Pons (tissue), 1 donor: ENCODE measurements at regions not wholly inside any gene's neighbourhood (a gene's known extent, or its start where the extent isn't known, plus 50 kb on each side); places are given as distances from the start of the nearest gene placed in this dataset.
"Not testable (repeated sequence)": the region's sequence is repeated elsewhere in the genome, so short reads cannot be mapped to it uniquely, and the experiment has no call there.

Experiments used
- DNase-seq: peaks from one replicate; pipeline ENCODE4 v3.0.0-alpha.2; 2016; ENCODE audit warnings: low spot score

DNA sequence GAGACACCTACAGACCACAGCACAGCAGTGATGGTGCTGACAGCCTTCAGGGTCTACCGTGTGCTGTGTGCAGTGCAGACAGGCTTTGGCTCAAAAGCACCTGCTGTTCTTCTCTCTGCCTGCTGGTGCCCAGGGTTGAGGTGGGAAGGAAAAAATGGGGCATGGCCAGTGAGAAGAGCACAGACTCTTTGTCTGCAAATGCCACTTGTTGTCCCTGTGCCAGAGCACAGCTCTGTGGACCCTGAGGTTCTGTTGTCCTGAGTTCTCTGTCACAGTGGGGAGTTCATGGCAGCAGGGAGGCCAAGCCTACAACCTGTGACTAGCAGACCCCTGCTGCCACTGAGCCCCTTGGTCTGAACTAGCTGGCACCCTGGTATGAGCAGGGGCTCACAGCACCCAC lies 376.7 kb downstream of the GLRX3 start:
- DNase-seq, result no peak

DNA sequence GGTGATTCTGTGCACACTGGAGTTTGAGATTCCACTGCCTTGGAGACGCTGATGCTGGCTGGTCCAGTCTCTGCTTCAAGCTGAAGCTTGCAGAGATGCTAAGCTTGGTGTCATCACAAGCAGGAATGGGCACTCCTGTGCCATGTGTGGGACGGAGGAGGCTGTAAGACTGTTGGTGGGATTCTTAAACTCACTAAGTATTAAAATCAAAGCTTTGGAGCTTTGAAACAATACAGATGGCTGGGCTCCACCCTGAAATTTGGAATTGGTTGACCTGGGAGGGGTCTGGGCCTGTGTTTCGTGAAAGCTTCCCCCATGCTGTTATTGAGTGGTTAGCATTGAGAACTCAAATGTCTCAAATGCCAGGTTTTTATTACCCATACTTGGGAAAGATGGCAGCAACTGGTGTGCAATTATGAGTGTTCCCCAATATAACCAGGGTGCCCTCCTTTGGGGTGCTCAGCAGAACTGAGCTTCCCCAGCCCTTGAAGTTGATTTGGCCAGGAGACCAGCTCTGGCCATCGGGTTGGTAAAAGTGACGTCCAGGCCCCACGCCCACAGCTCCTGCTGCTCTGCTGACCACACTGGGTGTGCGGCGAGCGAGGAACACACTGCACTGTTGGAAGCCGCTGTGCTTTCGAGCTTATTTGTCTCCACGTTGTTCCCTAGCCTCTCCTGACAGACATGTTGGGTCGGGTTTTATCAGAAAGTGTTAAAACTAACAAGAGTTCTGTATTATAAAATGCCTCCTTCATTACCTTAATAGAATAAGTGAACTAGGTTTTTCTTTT lies 377.7 kb downstream of the GLRX3 start:
- no peak for DNase-seq

DNA sequence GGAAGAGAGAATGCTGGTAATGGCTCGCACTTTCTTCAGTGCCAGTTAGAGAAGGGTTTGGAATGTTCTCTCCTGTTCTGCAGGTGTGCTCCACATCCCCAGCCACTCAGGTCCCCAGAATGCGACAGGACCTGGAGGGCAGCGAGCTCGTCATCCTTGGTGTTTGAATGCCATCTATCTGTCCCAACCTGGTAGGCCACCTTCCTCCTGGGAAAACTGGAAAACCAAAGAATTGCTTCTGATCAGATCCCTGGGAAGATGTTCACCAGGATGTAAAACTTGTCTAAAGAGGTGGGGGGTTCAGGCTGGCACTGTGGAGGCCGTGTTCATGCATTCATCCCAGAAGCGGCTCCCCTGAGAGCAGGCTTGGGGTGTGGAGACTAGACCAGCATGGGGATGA lies 379.5 kb downstream of the GLRX3 start:
- no peak for DNase-seq

DNA sequence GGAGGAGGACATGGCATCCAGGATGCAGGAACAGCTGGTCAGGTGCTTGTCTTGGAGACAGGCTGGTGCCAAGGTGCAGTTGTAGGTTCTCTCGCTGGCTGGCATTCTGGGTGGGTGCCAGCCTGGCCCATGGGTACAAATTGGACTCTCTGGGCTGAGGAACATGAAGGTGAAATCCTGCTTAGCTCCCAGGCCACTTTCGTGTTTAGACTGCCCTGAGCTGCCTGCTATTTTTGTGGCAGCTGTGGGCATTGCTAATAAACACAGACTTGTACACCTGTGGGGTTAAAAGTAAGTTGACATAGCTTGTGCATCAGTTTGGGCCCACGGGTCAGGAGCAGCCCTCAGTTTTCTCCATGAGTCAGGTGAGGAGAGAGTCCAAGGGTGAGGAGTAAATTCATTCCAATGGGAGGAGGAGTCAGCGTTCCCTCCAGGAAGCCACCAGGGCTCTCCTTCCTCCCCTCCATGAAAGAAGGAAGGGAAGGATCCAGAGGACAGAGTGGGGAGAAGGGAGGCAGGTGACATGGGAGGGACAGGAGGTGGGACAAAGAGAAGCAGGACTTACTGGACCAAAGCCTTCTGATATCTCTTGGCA lies 380.0 kb downstream of the GLRX3 start:
- no peak for DNase-seq

DNA sequence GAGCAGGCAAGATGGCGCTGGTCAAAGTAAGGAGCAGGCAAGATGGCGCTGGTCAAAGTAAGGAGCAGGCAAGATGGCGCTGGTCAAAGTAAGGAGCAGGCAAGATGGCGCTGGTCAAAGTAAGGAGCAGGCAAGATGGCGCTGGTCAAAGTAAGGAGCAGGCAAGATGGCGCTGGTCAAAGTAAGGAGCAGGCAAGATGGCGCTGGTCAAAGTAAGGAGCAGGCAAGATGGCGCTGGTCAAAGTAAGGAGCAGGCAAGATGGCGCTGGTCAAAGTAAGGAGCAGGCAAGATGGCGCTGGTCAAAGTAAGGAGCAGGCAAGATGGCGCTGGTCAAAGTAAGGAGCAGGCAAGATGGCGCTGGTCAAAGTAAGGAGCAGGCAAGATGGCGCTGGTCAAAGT lies 382.7 kb downstream of the GLRX3 start:
- DNase-seq, result not testable (repeated sequence)

DNA sequence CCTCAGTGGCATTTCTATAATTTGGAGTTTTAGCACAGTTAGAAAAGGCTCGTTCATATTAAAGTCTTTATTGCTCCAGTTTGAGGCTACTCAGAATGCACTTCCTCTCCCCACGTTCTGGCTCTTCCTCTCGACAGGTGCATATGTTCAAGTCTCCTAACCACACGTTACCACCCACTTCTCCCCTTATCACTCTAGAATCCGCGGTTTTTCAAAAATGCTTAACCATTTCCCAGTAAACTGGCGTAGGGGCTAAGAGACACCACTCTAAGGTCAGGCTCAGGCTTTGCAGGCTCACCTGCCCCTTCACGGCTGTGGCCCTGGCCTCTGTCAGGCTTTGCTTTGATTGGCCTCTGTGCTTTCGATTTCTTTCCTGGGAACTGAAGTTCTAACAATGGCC lies 383.6 kb downstream of the GLRX3 start:
- DNase-seq, result no peak

DNA sequence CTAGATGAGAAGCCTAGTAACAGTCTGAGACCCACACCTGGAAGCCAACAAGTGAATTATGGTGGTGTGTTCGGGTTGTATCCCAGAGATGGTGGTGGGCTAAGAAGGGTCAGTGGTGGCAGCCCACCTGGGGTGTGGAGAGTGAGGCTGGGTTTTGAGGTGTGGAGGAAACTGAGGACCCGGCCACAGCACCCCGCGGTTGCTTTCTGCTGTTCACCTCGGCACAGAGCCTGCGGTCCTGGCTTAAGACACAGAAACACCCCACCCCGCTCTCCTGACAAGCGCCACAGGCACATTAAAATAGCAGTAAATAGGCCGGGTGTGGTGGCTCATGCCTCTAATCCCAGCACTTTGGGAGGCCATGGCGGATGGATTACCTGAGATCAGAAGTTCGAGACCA lies 395.1 kb downstream of the GLRX3 start:
- DNase-seq, result no peak

DNA sequence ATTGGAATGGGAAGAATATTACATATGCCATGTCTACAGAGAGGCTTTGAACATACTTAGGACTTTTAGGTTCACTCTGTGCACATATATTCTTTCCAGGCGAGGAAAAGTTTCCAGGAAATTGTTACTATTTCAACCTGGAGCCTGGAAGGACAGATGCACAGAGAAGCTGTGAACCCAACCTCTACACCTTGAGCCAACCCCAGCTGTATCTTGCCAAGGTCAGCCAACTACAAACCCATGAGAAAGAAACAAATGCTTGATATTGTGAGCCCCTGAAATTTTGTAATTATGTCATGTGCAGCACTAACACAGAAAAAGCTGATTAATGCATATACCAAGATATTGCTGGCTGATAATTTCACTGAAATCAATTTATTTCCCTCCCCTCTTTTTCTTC lies 404.9 kb downstream of the GLRX3 start:
- no peak for DNase-seq

DNA sequence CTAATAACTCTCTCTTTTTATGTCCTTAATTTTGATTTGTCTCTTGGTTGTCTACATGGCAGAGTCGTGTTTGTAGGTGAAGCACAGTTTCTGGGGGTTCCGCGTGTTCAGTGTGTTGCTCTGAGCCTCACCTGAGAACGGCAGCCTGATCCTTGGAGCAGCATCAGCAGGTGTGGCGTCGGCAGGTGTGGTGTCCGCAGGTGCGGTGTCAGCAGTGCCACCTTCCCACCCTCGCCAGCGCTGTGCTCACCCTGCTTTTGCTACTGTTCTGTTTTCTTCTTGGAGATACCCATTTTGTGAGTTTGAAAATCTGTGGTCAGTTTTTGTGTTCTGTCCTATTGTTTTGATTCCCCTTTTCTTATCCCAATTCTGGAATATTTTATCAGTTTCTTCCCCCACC lies 406.6 kb downstream of the GLRX3 start:
- DNase-seq, result no peak

DNA sequence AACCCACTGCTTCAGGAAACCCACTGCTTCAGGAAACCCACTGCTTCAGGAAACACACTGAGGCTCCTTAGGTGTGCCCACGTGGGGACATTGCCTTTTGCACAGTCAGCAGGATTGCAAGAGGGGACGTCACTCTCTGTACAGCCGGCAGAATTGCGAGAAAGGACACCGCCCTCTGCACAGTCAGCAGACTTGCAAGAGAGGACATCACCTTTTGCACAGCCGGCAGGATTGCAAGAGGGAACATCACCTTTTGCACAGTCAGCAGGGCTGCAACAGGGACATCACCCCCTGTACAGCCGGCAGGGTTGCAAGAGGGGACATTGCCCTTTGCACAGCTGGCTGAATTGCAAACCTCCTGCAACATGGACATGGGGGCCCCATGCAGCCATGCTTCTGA lies 407.6 kb downstream of the GLRX3 start:
- no peak for DNase-seq

DNA sequence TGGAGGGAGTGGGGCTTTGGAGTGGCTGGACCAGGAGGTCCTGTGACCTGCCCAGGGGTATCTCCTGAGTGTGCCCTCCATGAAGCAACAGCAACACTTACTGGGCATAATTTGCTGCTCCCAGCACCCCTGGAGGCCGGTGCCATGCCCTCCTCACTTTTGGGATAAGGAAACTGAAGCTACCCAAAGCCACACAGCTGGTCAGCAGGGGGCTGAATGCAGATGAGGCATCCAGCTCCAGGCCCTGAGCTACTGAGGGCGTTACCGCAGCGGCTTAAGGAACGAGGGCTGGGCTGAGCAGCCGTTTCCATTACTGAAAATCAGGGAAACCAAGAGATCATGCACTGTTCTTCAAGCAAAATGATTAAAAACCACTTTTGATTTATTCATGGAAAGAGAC lies 408.9 kb downstream of the GLRX3 start:
- DNase-seq, result no peak

DNA sequence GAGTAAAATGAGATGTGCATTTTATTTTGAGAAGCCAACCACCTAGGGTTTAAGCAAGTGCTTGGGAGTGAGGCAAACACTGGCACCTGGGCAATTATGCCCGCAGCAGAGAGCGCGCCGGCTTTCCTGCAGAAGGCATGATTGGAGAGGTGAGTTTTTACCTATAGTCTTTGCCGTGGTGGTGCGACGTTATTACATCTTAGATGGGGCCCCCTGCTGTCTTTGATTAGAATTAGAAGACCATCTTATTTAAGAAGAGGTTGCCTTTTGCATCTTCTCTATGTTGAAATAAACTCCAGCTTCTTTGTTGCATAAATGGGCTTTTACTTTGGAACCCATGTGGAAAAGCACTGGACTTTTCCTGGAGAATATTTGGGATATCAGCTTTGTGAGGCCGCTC lies 409.5 kb downstream of the GLRX3 start:
- no peak for DNase-seq

DNA sequence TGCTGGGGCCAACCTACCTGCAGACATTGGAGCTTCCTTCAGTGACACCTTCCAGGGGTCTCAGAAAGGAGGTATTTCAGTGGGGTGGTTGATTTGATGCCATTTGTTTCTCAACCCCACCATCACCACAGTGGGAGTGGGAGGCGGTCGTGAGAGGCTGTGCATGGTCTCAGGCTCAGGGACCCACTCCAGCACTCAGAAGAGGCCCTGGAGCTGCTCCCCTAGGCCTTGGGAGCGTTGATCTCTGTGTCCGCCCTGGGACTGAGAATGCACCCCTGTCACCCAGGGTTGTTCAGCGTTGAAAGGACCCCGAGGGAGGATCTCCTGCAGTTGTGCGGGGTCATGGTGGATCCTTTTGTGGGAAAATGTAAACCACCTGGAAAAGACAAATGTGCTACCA lies 410.6 kb downstream of the GLRX3 start:
- DNase-seq, result no peak

DNA sequence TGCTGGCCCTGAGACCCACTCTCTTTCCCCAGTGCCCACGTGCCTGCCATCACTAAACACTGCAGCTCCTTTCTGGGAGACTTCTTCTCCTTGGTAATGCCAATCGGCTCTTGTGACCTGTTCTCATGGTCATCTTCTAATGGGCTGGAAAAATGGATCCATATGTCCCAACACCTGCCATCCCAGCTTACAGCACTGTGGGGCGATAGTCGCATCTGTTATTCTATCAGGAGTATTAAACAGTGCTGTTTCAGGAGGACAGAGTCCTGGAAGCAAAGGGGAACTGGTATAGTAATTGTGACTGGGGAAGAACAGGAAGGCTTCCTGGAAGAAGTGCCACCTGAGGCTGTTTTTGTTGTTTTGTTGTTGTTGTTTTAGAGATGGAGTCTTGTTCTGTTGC lies 411.2 kb downstream of the GLRX3 start:
- DNase-seq, result no peak

DNA sequence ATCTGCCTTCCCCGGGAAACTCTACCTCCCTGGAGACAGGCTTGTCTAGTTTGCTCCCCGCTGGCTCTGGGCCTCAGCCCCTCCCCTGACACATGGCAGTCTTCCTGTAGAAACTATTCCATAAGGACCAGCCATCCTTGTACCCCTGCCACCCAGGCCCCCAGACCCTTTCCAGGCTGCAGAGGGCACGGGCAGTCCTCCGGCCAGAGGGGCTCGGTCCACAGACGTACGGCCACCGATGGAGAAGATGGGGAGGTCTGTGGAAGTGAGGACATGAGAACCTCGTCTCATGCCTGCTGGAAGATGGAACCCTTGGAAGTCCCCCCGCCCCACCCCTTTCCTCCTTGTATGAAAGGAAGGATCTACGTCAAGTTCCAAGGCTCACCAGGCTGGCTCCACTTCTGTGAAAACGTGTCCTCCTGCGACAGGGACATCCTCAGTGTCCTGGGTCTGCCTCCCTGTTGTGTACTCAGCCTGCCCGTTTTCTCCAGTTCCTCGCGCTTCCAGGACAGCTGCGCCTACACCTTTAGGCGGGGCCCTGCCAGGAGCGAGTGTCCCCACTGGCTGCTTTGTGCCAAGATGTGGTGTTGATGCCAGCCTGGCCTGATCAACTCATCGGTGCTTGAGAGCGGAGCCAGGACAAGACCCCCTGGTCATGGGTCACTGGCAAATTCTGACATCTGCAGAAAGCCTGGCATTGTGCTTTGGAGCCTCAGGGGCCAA lies 414.9 kb downstream of the GLRX3 start:
- no peak for DNase-seq

DNA sequence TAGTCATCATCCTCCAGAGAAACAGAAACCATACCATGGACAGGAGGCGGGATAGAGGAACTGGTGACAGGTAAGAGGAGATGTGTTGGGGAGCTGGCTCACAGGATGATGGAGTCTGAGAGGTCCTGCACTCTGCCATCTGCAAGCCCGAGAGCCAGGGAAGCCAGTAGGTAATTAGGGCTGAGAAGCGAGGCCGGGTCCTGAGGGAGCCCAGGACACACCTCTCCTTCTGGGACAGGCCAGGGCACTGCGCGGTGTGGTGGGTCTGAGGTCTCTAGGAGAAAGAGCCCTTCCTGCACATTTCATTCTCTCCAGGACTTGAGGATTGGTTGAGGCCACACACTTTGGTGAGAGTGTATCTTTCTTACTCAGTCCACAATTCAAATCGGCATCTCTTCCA lies 415.5 kb downstream of the GLRX3 start:
- DNase-seq, result no peak

DNA sequence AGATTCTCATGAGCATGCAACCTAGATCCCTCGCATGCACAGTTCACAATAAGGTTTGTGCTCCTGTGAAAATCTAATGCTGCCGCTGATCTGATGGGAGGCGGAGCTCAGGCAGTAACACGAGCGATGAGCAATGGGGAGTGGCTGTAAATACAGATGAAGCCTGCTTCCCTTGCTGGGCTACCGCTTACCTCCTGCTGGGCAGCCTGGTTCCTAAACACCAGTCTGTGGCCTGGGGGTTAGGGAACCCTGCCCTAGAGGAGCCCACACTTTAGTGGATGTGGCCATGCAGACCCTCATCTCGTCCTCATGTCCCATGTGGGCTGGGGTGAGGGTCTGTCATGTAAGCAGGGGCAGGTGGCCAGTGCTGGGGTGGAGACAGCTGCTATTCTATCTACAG lies 417.6 kb downstream of the GLRX3 start:
- DNase-seq, result no peak

DNA sequence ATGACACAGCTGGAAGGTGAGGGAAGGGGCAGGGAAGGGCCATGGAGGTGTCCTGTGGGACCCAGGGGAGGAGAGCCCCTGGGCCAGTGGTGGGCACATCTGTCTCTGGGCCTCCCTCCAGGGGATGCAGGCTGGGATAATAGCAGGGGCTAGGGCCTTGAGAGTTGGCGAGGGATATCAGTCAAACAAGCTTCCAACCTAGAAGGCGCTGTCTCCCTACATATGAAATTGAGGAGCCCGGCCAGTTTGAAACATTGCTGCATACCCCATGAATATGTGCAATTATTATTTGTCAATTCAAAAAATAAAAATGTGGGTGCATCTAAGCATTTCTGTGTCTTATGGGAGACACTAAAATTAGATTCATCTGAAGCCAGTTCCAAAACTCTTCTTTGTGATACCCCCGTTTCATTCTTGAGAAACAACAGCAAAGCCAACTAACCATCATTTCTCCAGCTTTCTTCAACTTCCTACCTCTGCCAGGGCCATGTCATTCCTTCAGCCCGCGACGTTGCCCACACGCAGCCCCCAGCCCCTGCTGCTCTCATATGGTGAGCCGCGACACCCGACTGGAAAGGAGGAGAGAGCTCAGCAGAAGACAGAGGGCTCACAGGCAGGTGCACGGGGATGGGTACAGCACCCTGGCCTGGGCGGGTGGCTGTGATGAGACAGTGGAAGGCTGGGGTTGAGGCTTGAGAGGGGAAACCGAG lies 418.7 kb downstream of the GLRX3 start:
- no peak for DNase-seq

DNA sequence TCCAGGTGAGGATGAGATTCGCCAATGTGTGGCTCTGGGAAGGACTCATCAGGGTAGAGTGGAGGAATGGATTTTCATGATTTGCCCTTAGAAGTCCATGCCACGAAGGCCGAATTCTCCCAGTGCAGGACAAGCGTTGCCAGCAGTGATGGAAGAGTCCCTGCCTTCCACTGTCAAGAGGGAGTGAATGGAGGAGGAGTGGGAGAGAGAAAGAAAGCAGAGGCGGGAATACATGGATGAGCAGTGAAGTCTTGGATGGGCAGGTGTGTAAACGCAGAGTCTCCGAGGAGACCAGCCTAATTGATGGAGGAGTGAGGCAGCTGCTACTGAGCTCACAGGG lies 419.2 kb downstream of the GLRX3 start:
- no peak for DNase-seq

DNA sequence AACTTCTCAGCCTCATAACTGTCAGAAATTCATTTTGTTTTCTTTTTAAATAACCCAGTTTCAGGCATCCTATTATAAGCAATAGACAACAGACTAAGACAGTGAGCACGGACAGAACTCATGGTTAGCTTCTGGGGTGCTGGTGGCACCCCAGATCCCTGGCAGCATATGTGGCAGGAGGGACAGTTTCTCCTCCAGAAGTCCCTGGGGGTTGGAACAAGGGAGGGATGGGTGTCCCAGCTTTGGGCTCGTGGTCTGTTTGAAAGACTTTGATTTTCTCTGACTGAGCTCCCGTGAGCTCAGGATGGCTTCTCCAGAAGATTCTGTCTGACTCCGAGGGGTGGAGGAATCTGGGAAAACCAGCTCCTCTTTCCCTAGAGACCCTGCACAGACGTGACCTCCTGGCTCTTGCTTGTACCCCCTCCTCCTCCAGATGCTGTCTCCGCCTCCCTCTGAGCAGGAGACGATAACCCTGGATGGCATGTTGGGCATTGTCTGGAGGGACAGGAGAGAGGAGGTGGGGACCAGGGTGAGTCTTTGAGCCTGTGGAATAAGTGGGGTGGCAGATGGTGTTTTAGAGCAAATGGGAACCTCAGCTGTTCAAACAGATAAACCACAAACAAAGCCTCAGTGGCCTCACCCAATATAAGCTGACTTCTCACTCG lies 421.1 kb downstream of the GLRX3 start:
- DNase-seq, result no peak

DNA sequence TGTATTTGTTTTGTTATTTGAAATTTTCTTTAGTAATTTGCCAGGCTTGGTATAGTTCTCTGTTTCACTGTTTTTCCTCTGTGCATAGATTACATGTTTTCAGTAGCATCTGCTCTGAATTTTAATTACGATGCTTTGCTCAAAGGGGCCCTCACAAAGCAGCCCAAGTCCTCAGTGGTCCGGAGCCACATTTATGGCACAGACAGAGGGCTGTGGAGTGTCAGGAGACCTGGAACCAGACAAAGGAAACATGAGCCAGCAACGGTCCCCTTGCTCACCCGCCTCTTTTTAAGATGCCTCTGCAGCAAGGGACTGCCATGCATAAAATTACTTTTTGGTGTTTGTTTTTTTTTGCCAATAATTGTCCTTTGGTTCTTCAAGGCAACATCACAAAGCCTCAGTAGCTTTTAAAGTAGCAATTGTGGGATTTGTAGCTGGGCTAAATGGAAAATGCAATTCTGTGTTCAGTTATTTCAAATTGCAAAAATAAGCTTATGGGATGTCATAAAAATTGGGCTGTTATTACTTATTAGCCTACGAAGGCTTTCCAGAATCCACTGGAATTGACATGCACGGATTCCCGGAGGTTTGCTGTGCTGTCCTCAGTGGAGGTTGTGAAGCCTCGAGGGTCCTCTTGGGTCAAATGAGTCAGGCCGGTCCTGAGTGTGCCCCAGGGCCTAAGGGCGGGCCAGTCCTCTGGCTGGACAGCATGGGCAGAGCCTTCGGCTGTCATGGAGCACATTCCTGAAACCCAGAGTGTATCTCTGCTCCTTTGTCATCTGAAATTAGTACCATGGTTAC lies 422.8 kb downstream of the GLRX3 start:
- DNase-seq, result no peak

DNA sequence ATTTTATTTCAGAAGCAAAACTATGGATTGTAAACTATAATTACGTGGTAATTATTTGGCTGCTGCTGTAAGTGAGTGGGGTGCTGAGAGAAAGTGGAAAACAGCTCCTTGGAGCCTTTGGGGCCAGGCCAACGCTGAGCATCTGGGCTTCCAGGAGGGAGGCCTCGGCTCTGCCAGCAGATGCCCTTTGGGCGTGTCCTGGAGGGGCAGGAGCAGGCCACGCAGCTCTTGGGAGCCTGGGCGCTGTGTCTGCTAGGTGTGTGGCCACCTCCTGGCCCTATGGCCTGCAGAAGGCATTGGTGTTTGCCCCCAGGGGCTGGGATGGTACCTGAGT lies 423.3 kb downstream of the GLRX3 start:
- no peak for DNase-seq
